ENCODE measurements at regions not wholly inside any gene's neighbourhood (a gene's known extent, or its start where the extent isn't known, plus 50 kb on each side); places are given as distances from the start of the nearest gene placed in this dataset.

- TF ChIP-seq YY1 (tag by site-specific recombination; IDR thresholded peaks at IDR 0.05) (no peak), CTCF (tag by site-specific recombination; IDR thresholded peaks at IDR 0.05) (no peak), ZNF324 (tag by site-specific recombination; IDR thresholded peaks at IDR 0.05) (no peak), ZNF274 (IDR thresholded peaks at IDR 0.05; ENCODE audit: low read length) (no peak), ZNF274 (tag by site-specific recombination; IDR thresholded peaks at IDR 0.05; ENCODE audit: borderline replicate concordance) (no peak), MYNN (tag by site-specific recombination; IDR thresholded peaks at IDR 0.05; ENCODE audit: borderline replicate concordance) (no peak)
- TF ChIP-seq, protein P1, sequence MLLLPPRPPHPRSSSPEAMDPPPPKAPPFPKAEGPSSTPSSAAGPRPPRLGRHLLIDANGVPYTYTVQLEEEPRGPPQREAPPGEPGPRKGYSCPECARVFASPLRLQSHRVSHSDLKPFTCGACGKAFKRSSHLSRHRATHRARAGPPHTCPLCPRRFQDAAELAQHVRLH (tag by site-specific recombination; IDR thresholded peaks at IDR 0.05), result no peak
These were observed 269.6 kb downstream of the MDFIC start for GRCh38 chr7:115191526-115191925.
